ENCODE measurements at regions not wholly inside any gene's neighbourhood (a gene's known extent, or its start where the extent isn't known, plus 50 kb on each side); places are given as distances from the start of the nearest gene placed in this dataset.
"Not testable (repeated sequence)": the region's sequence is repeated elsewhere in the genome, so short reads cannot be mapped to it uniquely, and the experiment has no call there.

DNA sequence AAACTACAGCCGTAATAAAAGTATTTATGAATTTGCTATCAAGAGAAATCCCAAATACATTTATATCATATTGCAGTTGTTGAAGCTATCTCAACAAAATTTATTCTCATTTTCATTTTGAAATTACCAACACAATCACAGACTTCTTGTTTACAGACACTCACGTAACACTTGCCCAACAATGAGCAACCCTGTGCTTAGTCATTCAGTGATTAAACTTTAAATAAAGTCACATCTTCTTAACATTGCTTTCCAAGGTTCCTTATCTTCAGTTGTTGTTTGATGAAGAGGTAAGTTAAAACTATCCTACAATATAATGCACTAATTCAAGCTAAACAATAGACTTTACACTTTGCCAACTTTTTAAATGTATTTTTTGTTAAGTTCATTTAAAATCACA is 601.8 kb downstream of the SLC16A7 start:
- no peak for DNase-seq

GRCh38 chr12:60201891-60202290 is 606.1 kb downstream of the SLC16A7 start:
- peak; percentile 10 for DNase-seq

GRCh38 chr12:60205500-60205899 is 609.7 kb downstream of the SLC16A7 start:
- DNase-seq: peak; percentile 13

DNA sequence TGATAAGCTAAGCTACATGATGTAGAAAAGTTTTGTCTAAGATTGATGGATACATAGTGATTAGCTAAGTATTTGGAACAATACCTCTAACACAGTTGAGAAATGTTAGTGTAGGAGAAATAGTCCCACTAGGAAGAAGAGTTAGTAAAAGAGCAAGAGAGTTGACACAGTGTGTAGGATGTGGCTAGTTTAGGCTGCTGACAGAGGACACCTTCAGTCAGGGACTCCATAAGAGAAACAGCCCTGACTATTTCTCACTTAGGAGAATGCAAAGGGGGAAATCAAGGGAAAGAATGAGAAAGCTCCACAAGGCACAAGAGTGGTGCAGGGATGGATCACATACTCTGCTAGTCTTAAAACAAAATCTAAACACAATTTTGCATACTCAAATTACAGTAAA is 613.7 kb downstream of the SLC16A7 start:
- DNase-seq: no peak

DNA sequence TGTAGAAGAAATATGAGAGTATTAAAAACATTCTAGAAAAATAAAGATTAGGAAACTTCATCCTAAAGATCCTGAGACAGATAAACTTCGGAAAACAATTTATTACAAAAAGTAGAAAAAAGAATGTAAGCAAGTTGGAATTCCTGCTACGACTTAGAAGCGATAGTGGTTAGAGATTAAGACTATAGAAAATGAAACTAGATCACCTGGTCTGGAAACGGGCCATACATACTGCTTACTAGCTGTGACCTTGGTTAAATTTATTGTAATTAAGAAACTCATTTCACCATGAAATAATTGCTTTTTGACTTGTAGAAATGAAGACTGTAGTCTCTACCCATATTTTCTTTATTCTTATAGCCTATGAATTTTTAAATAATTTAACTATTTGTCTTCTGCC is 614.1 kb downstream of the SLC16A7 start:
- DNase-seq: no peak

DNA sequence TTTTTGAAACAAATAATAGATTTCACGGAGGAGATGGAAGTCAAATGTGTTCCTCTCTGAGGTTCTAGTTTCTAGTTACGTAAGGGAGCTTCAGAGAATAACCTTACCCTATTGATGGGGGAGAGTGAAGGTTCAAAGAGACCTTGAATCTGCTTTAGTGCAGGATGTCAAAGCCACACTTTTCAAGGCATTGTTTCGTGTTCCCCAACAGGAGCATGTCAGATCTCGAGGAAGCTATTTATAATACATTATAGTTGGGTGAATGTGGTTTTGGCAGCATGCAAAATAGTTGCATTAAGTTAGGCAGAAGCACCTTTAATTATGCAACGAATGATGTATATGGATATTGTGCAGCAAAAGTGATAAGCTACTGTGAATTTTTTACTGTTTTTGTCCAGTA is 614.9 kb downstream of the SLC16A7 start:
- DNase-seq: no peak

GRCh38 chr12:60211244-60211643 is 615.4 kb downstream of the SLC16A7 start:
- DNase-seq: no peak

GRCh38 chr12:60212159-60213000 is 616.6 kb downstream of the SLC16A7 start:
- no peak for DNase-seq

- not testable (repeated sequence) for DNase-seq
These were observed 617.4 kb downstream of the SLC16A7 start for GRCh38 chr12:60213272-60213671.

DNA sequence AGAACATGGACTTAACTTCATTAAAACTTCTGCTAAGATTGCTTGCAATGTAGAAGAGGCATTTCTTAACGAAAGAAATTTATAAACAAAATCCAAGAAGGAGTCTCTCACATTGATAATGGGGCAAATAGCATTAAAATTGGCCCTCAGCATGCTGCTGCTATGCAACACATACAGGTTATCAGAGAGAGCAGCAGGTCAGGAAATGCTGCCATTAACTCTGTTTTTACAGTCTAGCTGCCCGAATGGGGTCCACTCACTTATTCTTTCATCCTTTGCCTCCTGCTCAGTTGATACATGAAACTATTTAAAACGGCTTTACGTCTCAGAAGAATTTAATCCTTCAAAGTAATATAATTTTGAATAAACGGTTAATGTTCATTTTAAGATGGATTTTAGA is 620.4 kb downstream of the SLC16A7 start:
- DNase-seq: no peak

DNA sequence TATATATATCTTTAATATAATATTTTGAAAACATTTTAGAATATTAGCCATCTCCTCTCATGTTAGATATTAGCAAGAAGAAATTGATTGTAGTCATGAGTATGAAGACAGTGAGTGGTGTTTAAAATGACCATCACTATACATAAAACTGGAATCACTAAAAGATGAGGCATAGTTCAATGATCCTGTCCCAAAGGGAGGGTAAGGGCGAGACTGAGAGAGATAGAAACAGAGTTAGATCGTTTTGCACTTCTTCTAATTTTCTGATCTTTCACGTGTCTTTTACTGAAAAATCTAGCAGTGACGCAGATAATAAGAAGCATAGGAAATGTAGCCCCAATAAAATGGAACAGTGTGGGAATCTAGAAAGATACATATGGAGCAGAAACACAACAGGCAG is 627.4 kb downstream of the SLC16A7 start:
- no peak for DNase-seq

DNA sequence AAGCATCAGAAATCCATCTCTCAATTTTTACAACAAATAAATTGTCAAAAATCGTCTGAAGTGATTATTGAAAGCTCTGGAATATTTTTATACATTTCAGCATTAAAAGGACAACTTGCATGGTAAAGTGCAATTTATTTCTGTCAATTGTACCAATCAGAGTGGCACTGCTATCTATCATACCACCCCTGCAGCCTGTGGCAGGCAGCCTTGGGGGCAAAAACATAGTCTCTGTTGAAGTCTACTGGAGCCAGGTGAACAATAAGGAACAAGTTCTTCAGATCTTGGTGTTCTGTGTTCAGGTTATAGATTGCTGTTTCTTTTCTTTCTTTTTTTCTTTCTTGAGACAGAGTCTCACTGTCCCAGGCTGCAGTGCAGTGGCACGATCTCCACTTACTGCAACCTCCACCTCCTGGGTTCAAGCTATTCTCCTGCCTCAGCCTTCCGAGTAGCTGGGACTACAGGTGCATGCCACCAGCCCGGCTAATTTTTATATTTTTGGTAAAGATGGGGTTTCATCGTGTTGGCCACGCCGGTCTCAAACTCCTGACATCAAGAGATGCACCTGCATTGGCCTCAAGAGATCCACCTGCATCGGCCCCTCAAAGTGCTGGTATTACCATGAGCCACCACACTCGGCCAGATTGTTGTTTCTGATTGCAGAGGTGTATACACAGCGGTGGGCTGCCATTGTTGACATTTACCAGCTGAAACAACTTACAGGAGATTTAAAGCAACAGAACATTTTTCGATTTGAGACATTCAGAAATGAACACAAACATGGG is 629.6 kb downstream of the SLC16A7 start:
- DNase-seq: no peak

GRCh38 chr12:60227916-60228315 is 632.1 kb downstream of the SLC16A7 start:
- DNase-seq: no peak

GRCh38 chr12:60230056-60230455 is 634.2 kb downstream of the SLC16A7 start:
- DNase-seq: no peak

- no peak for DNase-seq
These were observed 635.5 kb downstream of the SLC16A7 start for GRCh38 chr12:60231303-60231702.

GRCh38 chr12:60231976-60232907 is 636.4 kb downstream of the SLC16A7 start:
- no peak for DNase-seq

DNA sequence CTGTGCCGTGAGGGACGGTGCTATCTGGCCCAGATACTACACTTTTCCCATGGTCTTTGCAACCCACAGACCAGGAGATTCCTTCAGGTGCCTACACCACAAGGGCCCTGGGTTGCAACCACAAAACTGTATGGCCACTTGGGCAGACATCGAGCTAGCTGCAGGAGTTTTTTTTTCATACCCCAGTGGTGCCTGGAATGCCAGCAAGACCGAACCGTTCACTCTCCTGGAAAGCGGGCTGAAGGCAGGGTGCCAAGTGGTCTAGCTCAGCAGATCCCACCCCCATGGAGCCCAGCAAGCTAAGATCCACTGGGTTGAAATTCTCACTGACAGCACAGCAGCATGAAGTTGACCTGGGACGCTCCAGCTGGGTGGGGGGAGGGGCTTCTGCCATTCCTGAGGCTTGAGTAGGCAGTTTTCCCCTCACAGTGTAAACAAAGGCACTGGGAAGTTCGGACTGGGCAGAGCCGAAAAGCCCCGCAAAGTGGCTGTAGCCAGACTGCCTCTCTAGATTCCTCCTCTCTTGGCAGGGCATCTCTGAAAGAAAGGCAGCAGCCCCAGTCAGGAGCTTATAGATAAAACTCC is 638.9 kb downstream of the SLC16A7 start:
- DNase-seq: not testable (repeated sequence)

DNA sequence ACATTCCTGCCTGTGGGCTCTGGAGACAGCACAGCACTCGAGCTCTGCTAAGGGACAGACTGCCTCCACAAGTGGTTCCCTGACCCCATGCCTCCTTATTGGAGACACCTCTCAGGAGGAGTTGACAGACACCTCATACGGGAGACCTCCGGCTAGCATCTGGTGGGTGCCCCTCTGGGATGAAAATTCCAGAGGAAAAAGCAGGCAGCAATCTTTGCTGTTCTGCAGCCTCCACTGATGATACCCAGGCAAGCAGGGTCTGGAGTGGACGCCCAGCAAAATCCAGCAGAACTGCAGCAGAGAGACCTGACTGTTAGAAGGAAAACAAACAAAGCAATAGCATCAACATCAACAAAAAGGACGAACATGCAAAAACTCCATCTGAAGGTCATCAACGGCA is 639.4 kb downstream of the SLC16A7 start:
- DNase-seq: no peak

DNA sequence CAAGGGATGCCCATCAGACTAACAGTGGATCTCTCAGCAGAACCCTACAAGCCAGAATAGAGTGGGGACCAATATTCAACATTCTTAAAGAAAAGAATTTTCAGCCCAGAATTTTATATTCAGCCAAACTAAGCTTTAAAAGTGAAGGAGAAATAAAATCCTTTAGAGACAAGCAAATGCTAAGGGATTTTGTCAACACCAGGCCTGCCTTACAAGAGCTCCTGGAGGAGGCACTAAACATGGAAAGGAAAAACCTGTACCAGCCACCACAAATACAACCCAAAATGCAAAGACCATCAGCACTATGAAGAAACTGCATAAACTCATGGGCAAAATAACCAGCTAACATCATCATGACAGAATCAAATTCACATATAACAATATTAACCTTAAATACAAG is 640.6 kb downstream of the SLC16A7 start:
- not testable (repeated sequence) for DNase-seq

DNA sequence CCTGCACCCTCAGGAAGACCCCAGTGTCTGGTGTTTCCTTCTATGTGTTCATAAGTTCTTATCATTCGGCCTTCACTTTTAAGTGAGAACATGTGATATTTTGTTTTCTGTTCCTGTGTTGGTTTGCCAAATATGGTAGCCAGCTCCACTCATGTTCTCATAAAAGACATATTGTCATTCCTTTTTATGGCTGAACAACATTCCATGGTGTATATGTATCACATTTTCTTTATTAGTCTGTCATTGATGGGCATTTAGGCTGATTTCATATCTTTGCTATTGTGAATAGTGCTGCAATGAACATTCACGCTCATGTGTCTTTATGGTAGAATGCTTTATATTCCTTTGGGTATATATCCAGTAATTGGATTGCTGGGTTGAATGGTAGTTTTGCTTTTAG is 645.1 kb downstream of the SLC16A7 start:
- DNase-seq: no peak

- DNase-seq: no peak
These were observed 655.3 kb downstream of the SLC16A7 start for GRCh38 chr12:60251091-60251490.

- DNase-seq: peak; percentile 85
These were observed 656.7 kb downstream of the SLC16A7 start for GRCh38 chr12:60252359-60253096.
